ENCODE measurements at regions not wholly inside any gene's neighbourhood (a gene's known extent, or its start where the extent isn't known, plus 50 kb on each side); places are given as distances from the start of the nearest gene placed in this dataset.
A peak's percentile ranks its signal among the peaks of the same experiment; 100 is the strongest.

GRCh38 chr9:105176194-105176593, 68.3 kb upstream of the SLC44A1 start:
- H3K79me2 ChIP-seq, result no peaks in the 10 kb centered on the region
- no peak overlapping the region for H3K4me3 ChIP-seq
- H4K20me1 ChIP-seq (ENCODE audit: insufficient read depth, poor library complexity, severe bottlenecking), result no peaks in the 10 kb centered on the region
- no peak for DNase-seq (ENCODE audit: low spot score)
- H3K27ac ChIP-seq, result no peak overlapping the region
- TF ChIP-seq EZH2 (IDR thresholded peaks at IDR 0.05; ENCODE audit: borderline replicate concordance) (no peak), CTCF (IDR thresholded peaks at IDR 0.05; ENCODE audit: poor library complexity) (no peak), EZH2phosphoT487 (IDR thresholded peaks at IDR 0.05; ENCODE audit: low read depth, severe bottlenecking, unreplicated experiment) (no peak)
- no peaks in the 10 kb centered on the region for H3K4me1 ChIP-seq (ENCODE audit: insufficient read depth)
- no peaks in the 10 kb centered on the region for H3K36me3 ChIP-seq (replicated peaks; ENCODE audit: insufficient read depth, low read depth)
- H3K9me3 ChIP-seq (ENCODE audit: low read depth), result no peaks in the 10 kb centered on the region
- 97% methylated on average over 3 of the region's 3 CpGs for WGBS (ENCODE audit: low lambda C conversion rate, missing lambda C conversion rate)
- no peak overlapping the region for H3K4me2 ChIP-seq
- no peaks in the 10 kb centered on the region for H3K27me3 ChIP-seq
- H3K9me2 ChIP-seq (replicated peaks; ENCODE audit: insufficient read depth), result no peaks in the 10 kb centered on the region
- H2AFZ ChIP-seq, result no peak overlapping the region

- H2AFZ ChIP-seq, result no peak overlapping the region
- H3K27me3 ChIP-seq, result no peaks in the 10 kb centered on the region
- no peaks in the 10 kb centered on the region for H3K36me3 ChIP-seq (replicated peaks; ENCODE audit: insufficient read depth, low read depth)
- no peaks in the 10 kb centered on the region for H3K9me3 ChIP-seq (ENCODE audit: low read depth)
- no peak for DNase-seq (ENCODE audit: low spot score)
- no peaks in the 10 kb centered on the region for H3K9me2 ChIP-seq (replicated peaks; ENCODE audit: insufficient read depth)
- TF ChIP-seq EZH2phosphoT487 (IDR thresholded peaks at IDR 0.05; ENCODE audit: low read depth, severe bottlenecking, unreplicated experiment) (no peak), EZH2 (IDR thresholded peaks at IDR 0.05; ENCODE audit: borderline replicate concordance) (no peak), CTCF (IDR thresholded peaks at IDR 0.05; ENCODE audit: poor library complexity) (no peak)
- no peaks in the 10 kb centered on the region for H4K20me1 ChIP-seq (ENCODE audit: insufficient read depth, poor library complexity, severe bottlenecking)
- no peak overlapping the region for H3K27ac ChIP-seq
- H3K4me1 ChIP-seq (ENCODE audit: insufficient read depth), result no peaks in the 10 kb centered on the region
- 83% methylated on average over 10 of the region's 10 CpGs for WGBS (ENCODE audit: low lambda C conversion rate, missing lambda C conversion rate)
- H3K79me2 ChIP-seq, result no peaks in the 10 kb centered on the region
- no peak overlapping the region for H3K4me3 ChIP-seq
- no peak overlapping the region for H3K4me2 ChIP-seq
Measured at GRCh38 chr9:105178076-105178475, 66.4 kb upstream of the SLC44A1 start.

GRCh38 chr9:105187781-105188180, 56.7 kb upstream of the SLC44A1 start:
- Histone ChIP-seq H3K9me2 (replicated peaks; ENCODE audit: insufficient read depth) (no peaks in the 10 kb centered on the region), H3K4me2 (no peak overlapping the region)
- no peak for TF ChIP-seq CTCF (IDR thresholded peaks at IDR 0.05; ENCODE audit: poor library complexity)

GRCh38 chr9:105188746-105189145, 55.7 kb upstream of the SLC44A1 start:
- Histone ChIP-seq H3K4me1 (ENCODE audit: insufficient read depth) (no peaks in the 10 kb centered on the region), H3K27me3 (no peaks in the 10 kb centered on the region), H3K4me2 (no peak overlapping the region), H4K20me1 (ENCODE audit: insufficient read depth, poor library complexity, severe bottlenecking) (no peaks in the 10 kb centered on the region), H3K9me3 (ENCODE audit: low read depth) (no peaks in the 10 kb centered on the region), H3K36me3 (replicated peaks; ENCODE audit: insufficient read depth, low read depth) (no peaks in the 10 kb centered on the region), H2AFZ (no peak overlapping the region), H3K4me3 (no peak overlapping the region), H3K79me2 (no peaks in the 10 kb centered on the region), H3K9me2 (replicated peaks; ENCODE audit: insufficient read depth) (no peaks in the 10 kb centered on the region), H3K27ac (no peak overlapping the region)
- 89% methylated on average over 1 of the region's 1 CpG for WGBS (ENCODE audit: low lambda C conversion rate, missing lambda C conversion rate)
- no peak for TF ChIP-seq EZH2 (IDR thresholded peaks at IDR 0.05; ENCODE audit: borderline replicate concordance)
- TF ChIP-seq EZH2phosphoT487 (IDR thresholded peaks at IDR 0.05; ENCODE audit: low read depth, severe bottlenecking, unreplicated experiment), result no peak
- TF ChIP-seq CTCF (IDR thresholded peaks at IDR 0.05; ENCODE audit: poor library complexity), result no peak
- DNase-seq (ENCODE audit: low spot score), result no peak

More at GRCh38 chr9:105187781-105188180, 56.7 kb upstream of the SLC44A1 start:
- no peak overlapping the region for H2AFZ ChIP-seq
- no peaks in the 10 kb centered on the region for H4K20me1 ChIP-seq (ENCODE audit: insufficient read depth, poor library complexity, severe bottlenecking)
- peak overlapping the region; percentile 10 for H3K27ac ChIP-seq
- no peak overlapping the region for H3K4me3 ChIP-seq
- H3K36me3 ChIP-seq (replicated peaks; ENCODE audit: insufficient read depth, low read depth), result no peaks in the 10 kb centered on the region
- no peak for DNase-seq (ENCODE audit: low spot score)
- H3K4me1 ChIP-seq (ENCODE audit: insufficient read depth), result no peaks in the 10 kb centered on the region
- H3K9me3 ChIP-seq (ENCODE audit: low read depth), result no peaks in the 10 kb centered on the region
- WGBS (ENCODE audit: low lambda C conversion rate, missing lambda C conversion rate), result 83% methylated on average over 1 of the region's 1 CpG
- H3K79me2 ChIP-seq, result no peaks in the 10 kb centered on the region
- no peaks in the 10 kb centered on the region for H3K27me3 ChIP-seq
